Natural killer cell (primary cell): ENCODE measurements at regions not wholly inside any gene's neighbourhood (a gene's known extent, or its start where the extent isn't known, plus 50 kb on each side); places are given as distances from the start of the nearest gene placed in this dataset.

Source experiments
- ATAC-seq, 3 donors: fragments of 150-1000 bp in 2 of 3; fragments of 200-7000 bp in 1 of 3; cut with Tn5 transposase; 1 replicate in 1 of 3; 2 replicates in 2 of 3; pipeline ENCODE4 v1.10.0; 2021; ENCODE audit warnings: mild to moderate bottlenecking in 2 of 3, moderate library complexity in 2 of 3
- DNase-seq, 2 donors: peaks; one replicate each; pipeline versions ENCODE4 v3.0.0 to v3.0.0-alpha.2; 2013 to 2021; ENCODE audit warnings: mixed read lengths in 1 of 2
- H3K27ac ChIP-seq: one replicate; pipeline ENCODE4 v1.5.1; 2013; ENCODE audit warnings: mild to moderate bottlenecking, low read length
- H3K27me3 ChIP-seq: one replicate; pipeline ENCODE4 v1.6.1; 2013; ENCODE audit warnings: low read length; ENCODE audit not compliant: control insufficient read depth, insufficient read depth
- H3K36me3 ChIP-seq: one replicate; pipeline ENCODE4 v1.6.1; 2013; ENCODE audit warnings: low read length; ENCODE audit not compliant: control insufficient read depth, insufficient read depth
- H3K4me1 ChIP-seq: one replicate; pipeline ENCODE4 v1.6.1; 2013; ENCODE audit warnings: low read length; ENCODE audit not compliant: control insufficient read depth, insufficient read depth
- H3K4me3 ChIP-seq: one replicate; pipeline ENCODE4 v1.5.1; 2013; ENCODE audit warnings: low read length
- H3K9me3 ChIP-seq: one replicate; pipeline ENCODE4 v1.6.1; 2013; ENCODE audit warnings: low read length; ENCODE audit not compliant: control insufficient read depth, insufficient read depth
- H3K27ac Mint-ChIP-seq, 2 donors: one replicate each; pipeline ENCODE4 v1.8.0; 2022; ENCODE audit warnings: mild to moderate bottlenecking in 2 of 2, mixed read lengths in 2 of 2, moderate library complexity in 1 of 2
- H3K27me3 Mint-ChIP-seq, 2 donors: one replicate each; pipeline ENCODE4 v1.8.0; 2022; ENCODE audit warnings: low read depth in 2 of 2, mixed read lengths in 2 of 2
- H3K36me3 Mint-ChIP-seq: one replicate; pipeline ENCODE4 v1.8.0; 2022; ENCODE audit warnings: mixed read lengths
- H3K4me1 Mint-ChIP-seq, 2 donors: one replicate each; pipeline ENCODE4 v1.8.0; 2022; ENCODE audit warnings: mixed read lengths in 2 of 2
- H3K4me3 Mint-ChIP-seq: one replicate; pipeline ENCODE4 v1.8.0; 2022; ENCODE audit warnings: mild to moderate bottlenecking, moderate library complexity, mixed read lengths
- H3K9me3 Mint-ChIP-seq, 2 donors: one replicate each; pipeline ENCODE4 v1.8.0; 2022; ENCODE audit warnings: mixed read lengths in 2 of 2
- WGBS: methylation state at CpG from one replicate; pipeline ENCODE4 v1.1.7; 2013; ENCODE audit warnings: missing lambda C conversion rate; ENCODE audit not compliant: insufficient coverage; 5-methylcytosine and 5-hydroxymethylcytosine counted together
- intact Hi-C: fragments of 100-400 bp; cut with micrococcal nuclease; formaldehyde crosslinking; loops from one replicate; pipeline ENCODE4 v1.14.2; 2022
- TF ChIP-seq, protein P1 (sequence below): fragments of 200-600 bp; IDR thresholded peaks from one replicate; pipeline ENCODE4 v1.8.0; 2022; ENCODE audit warnings: antibody characterized with exemption

- Mint-ChIP-seq H3K4me1 (peaks cover 35 to 36% of the 10 kb centered on the region in 2 donors), H3K27ac (no peak overlapping the region), H3K27me3 (peaks cover 0 to 11% of the 10 kb centered on the region in 2 donors), H3K9me3 (no peaks in the 10 kb centered on the region), H3K36me3 (no peaks in the 10 kb centered on the region), H3K4me3 (no peak overlapping the region)
- Histone ChIP-seq H3K27me3 (no peaks in the 10 kb centered on the region), H3K4me1 (peaks cover 19% of the 10 kb centered on the region), H3K27ac (no peak overlapping the region), H3K4me3 (no peak overlapping the region), H3K36me3 (no peaks in the 10 kb centered on the region), H3K9me3 (no peaks in the 10 kb centered on the region)
- no CpG with 5 or more reads among the region's 1 CpG for WGBS
- DNase-seq (no peak), ATAC-seq (no peak)
- TF ChIP-seq, protein P1, sequence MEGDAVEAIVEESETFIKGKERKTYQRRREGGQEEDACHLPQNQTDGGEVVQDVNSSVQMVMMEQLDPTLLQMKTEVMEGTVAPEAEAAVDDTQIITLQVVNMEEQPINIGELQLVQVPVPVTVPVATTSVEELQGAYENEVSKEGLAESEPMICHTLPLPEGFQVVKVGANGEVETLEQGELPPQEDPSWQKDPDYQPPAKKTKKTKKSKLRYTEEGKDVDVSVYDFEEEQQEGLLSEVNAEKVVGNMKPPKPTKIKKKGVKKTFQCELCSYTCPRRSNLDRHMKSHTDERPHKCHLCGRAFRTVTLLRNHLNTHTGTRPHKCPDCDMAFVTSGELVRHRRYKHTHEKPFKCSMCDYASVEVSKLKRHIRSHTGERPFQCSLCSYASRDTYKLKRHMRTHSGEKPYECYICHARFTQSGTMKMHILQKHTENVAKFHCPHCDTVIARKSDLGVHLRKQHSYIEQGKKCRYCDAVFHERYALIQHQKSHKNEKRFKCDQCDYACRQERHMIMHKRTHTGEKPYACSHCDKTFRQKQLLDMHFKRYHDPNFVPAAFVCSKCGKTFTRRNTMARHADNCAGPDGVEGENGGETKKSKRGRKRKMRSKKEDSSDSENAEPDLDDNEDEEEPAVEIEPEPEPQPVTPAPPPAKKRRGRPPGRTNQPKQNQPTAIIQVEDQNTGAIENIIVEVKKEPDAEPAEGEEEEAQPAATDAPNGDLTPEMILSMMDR, result no peak
- intact Hi-C loops, result no loop called here
Observed at GRCh38 chr7:41818765-41819398, 116.0 kb upstream of the INHBA start.

GRCh38 chr7:41817386-41817785 is 114.5 kb upstream of the INHBA start:
- Mint-ChIP-seq H3K4me1 (peaks cover 35 to 36% of the 10 kb centered on the region in 2 donors), H3K27ac (peak overlapping the region in 1 of 2 donors; percentile 77), H3K9me3 (no peaks in the 10 kb centered on the region), H3K36me3 (no peaks in the 10 kb centered on the region), H3K27me3 (peaks cover 0 to 1% of the 10 kb centered on the region in 2 donors), H3K4me3 (peak overlapping the region; percentile 36)
- no peak overlapping the region for H3K27ac ChIP-seq
- H3K4me1 ChIP-seq, result peaks cover 19% of the 10 kb centered on the region
- H3K9me3 ChIP-seq, result no peaks in the 10 kb centered on the region
- DNase-seq, result no peak
- 22% methylated on average over 1 of the region's 2 CpGs for WGBS
- H3K36me3 ChIP-seq, result no peaks in the 10 kb centered on the region
- H3K27me3 ChIP-seq, result no peaks in the 10 kb centered on the region
- TF ChIP-seq, protein P1, result no peak
- peak; percentile 50 to 75 (median 68) for ATAC-seq
- intact Hi-C loops, result no loop called here
- H3K4me3 ChIP-seq, result no peak overlapping the region

GRCh38 chr7:41816111-41816510 is 113.2 kb upstream of the INHBA start:
- WGBS, result 6% methylated on average over 4 of the region's 4 CpGs
- TF ChIP-seq, protein P1, result no peak
- Mint-ChIP-seq H3K27me3 (no peaks in the 10 kb centered on the region), H3K36me3 (no peaks in the 10 kb centered on the region), H3K9me3 (no peaks in the 10 kb centered on the region), H3K27ac (peak overlapping the region; percentile 52 to 77), H3K4me3 (peak overlapping the region; percentile 36), H3K4me1 (peaks cover 35 to 36% of the 10 kb centered on the region in 2 donors)
- ATAC-seq, result peak; percentile 64 to 83 (median 73)
- intact Hi-C loops, result no loop called here
- Histone ChIP-seq H3K4me1 (peaks cover 19% of the 10 kb centered on the region), H3K27me3 (no peaks in the 10 kb centered on the region), H3K36me3 (no peaks in the 10 kb centered on the region), H3K9me3 (no peaks in the 10 kb centered on the region), H3K27ac (no peak overlapping the region), H3K4me3 (no peak overlapping the region)
- DNase-seq, result peak in 1 of 2 donors; percentile 3

DNA sequence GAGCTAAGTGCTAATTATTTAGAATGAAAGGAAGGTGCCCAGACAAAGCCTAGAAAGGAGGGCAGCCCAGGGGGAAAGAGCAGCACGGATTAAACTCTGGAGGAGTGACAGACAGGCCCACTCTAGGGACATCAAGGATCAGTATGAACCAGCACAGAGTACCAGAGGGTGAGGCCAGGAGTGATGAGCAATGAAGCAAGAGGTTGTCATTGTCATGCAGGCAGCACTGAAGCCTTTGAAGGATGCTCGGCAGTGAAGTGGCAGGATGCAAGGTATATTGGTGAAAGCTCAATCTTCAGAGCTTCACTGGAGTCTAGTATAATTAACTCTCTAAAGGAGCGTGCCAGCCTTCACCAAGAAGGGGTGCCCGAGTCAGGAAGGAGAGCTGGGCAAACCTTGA is 112.0 kb upstream of the INHBA start:
- Histone ChIP-seq H3K27ac (no peak overlapping the region), H3K9me3 (no peaks in the 10 kb centered on the region), H3K27me3 (no peaks in the 10 kb centered on the region), H3K36me3 (no peaks in the 10 kb centered on the region), H3K4me3 (no peak overlapping the region), H3K4me1 (peaks cover 19% of the 10 kb centered on the region)
- intact Hi-C loops, result no loop called here
- no peaks in the 10 kb centered on the region for H3K27me3 Mint-ChIP-seq
- TF ChIP-seq, protein P1, result no peak
- DNase-seq (no peak), ATAC-seq (no peak)
- 86% methylated on average over 4 of the region's 4 CpGs for WGBS
- no peaks in the 10 kb centered on the region for H3K9me3 Mint-ChIP-seq
- H3K27ac Mint-ChIP-seq, result peak overlapping the region in 1 of 2 donors; percentile 42
- no peaks in the 10 kb centered on the region for H3K36me3 Mint-ChIP-seq
- peaks cover 40 to 45% of the 10 kb centered on the region in 2 donors for H3K4me1 Mint-ChIP-seq
- H3K4me3 Mint-ChIP-seq, result no peak overlapping the region
